HEK293 (cell line): ENCODE measurements at regions not wholly inside any gene's neighbourhood (a gene's known extent, or its start where the extent isn't known, plus 50 kb on each side); places are given as distances from the start of the nearest gene placed in this dataset.
"Not testable (repeated sequence)": the region's sequence is repeated elsewhere in the genome, so short reads cannot be mapped to it uniquely, and the experiment has no call there.

Experiments
- BCL11B ChIP-seq: fragments of 450-650 bp; formaldehyde crosslinking; IDR thresholded peaks from 2 replicates; pipeline ENCODE4 v1.5.1; 2016; ENCODE audit warnings: low read depth, missing biosample characterization, missing genetic modification characterization
- TF ChIP-seq, protein P1 (sequence below): fragments of 450-650 bp; formaldehyde crosslinking; IDR thresholded peaks from 2 replicates; pipeline ENCODE4 v1.5.1; 2016; ENCODE audit warnings: missing biosample characterization, missing genetic modification characterization
- TF ChIP-seq, protein P2 (sequence below): fragments of 450-650 bp; IDR thresholded peaks from 2 replicates; pipeline ENCODE4 v1.5.1; 2018; ENCODE audit warnings: missing biosample characterization, mild to moderate bottlenecking, missing genetic modification characterization

DNA sequence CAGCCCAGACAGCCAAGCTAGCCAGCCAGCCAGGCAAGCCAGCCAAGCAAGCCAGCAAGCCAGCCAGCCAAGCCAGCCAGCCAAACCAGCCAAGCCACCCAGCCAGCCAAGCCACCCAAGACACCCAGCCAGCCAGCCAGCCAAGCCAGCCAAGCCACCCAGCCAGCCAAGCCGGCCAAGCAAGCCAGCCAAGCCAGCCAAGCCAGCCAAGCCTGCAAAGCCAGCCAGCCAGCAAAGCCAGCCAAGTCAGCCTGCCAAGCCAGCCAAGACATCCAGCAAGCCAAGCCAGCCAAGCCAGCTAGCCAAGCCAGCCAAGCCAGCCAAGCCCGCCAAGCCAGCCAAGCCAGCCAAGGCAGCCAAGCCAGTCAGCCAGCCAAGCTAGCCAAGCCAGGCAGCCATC is 1606.2 kb downstream of the RPIA start:
- TF ChIP-seq, protein P1, sequence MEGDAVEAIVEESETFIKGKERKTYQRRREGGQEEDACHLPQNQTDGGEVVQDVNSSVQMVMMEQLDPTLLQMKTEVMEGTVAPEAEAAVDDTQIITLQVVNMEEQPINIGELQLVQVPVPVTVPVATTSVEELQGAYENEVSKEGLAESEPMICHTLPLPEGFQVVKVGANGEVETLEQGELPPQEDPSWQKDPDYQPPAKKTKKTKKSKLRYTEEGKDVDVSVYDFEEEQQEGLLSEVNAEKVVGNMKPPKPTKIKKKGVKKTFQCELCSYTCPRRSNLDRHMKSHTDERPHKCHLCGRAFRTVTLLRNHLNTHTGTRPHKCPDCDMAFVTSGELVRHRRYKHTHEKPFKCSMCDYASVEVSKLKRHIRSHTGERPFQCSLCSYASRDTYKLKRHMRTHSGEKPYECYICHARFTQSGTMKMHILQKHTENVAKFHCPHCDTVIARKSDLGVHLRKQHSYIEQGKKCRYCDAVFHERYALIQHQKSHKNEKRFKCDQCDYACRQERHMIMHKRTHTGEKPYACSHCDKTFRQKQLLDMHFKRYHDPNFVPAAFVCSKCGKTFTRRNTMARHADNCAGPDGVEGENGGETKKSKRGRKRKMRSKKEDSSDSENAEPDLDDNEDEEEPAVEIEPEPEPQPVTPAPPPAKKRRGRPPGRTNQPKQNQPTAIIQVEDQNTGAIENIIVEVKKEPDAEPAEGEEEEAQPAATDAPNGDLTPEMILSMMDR (tag by site-specific recombination) = not testable (repeated sequence)
- not testable (repeated sequence) for TF ChIP-seq BCL11B
- TF ChIP-seq, protein P2, sequence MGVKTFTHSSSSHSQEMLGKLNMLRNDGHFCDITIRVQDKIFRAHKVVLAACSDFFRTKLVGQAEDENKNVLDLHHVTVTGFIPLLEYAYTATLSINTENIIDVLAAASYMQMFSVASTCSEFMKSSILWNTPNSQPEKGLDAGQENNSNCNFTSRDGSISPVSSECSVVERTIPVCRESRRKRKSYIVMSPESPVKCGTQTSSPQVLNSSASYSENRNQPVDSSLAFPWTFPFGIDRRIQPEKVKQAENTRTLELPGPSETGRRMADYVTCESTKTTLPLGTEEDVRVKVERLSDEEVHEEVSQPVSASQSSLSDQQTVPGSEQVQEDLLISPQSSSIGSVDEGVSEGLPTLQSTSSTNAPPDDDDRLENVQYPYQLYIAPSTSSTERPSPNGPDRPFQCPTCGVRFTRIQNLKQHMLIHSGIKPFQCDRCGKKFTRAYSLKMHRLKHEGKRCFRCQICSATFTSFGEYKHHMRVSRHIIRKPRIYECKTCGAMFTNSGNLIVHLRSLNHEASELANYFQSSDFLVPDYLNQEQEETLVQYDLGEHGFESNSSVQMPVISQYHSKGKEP (tag by site-specific recombination) = not testable (repeated sequence)
